Activated naive CD4-positive, alpha-beta T cell treated with anti-CD3 and anti-CD28 coated beads, Interleukin-2, amount 50 U/mL, for 24 hours (primary cell): ENCODE measurements at regions not wholly inside any gene's neighbourhood (a gene's known extent, or its start where the extent isn't known, plus 50 kb on each side); places are given as distances from the start of the nearest gene placed in this dataset.

Experiments used
- H3K27ac Mint-ChIP-seq: one replicate; pipeline ENCODE4 v1.8.0; 2021; ENCODE audit warnings: mild to moderate bottlenecking, mixed read lengths
- H3K27me3 Mint-ChIP-seq: one replicate; pipeline ENCODE4 v1.8.0; 2021; ENCODE audit warnings: mixed read lengths
- H3K36me3 Mint-ChIP-seq: one replicate; pipeline ENCODE4 v1.8.0; 2021; ENCODE audit warnings: mixed read lengths
- H3K4me1 Mint-ChIP-seq: one replicate; pipeline ENCODE4 v1.8.0; 2021; ENCODE audit warnings: mixed read lengths
- H3K4me3 Mint-ChIP-seq: one replicate; pipeline ENCODE4 v1.8.0; 2021; ENCODE audit warnings: mild to moderate bottlenecking, mixed read lengths
- H3K9me3 Mint-ChIP-seq: one replicate; pipeline ENCODE4 v1.8.0; 2021; ENCODE audit warnings: mixed read lengths

GRCh38 chr14:103220982-103221641 is 97.9 kb downstream of the TNFAIP2 start:
- peaks cover 30% of the 10 kb centered on the region for H3K27me3 Mint-ChIP-seq

GRCh38 chr14:103221781-103222358 is 98.6 kb downstream of the TNFAIP2 start:
- no peaks in the 10 kb centered on the region for H3K4me1 Mint-ChIP-seq
- H3K27me3 Mint-ChIP-seq: peaks cover 30% of the 10 kb centered on the region
- H3K9me3 Mint-ChIP-seq: no peaks in the 10 kb centered on the region
- H3K36me3 Mint-ChIP-seq: no peaks in the 10 kb centered on the region
- H3K4me3 Mint-ChIP-seq: no peak overlapping the region
- no peak overlapping the region for H3K27ac Mint-ChIP-seq

More at GRCh38 chr14:103220982-103221641, 97.9 kb downstream of the TNFAIP2 start:
- Mint-ChIP-seq H3K4me3 (no peak overlapping the region), H3K9me3 (no peaks in the 10 kb centered on the region), H3K36me3 (no peaks in the 10 kb centered on the region), H3K4me1 (no peaks in the 10 kb centered on the region), H3K27ac (no peak overlapping the region)

GRCh38 chr14:103223818-103224352 is 100.6 kb downstream of the TNFAIP2 start:
- Mint-ChIP-seq H3K36me3 (no peaks in the 10 kb centered on the region), H3K4me3 (no peak overlapping the region), H3K27me3 (peaks cover 29% of the 10 kb centered on the region), H3K9me3 (no peaks in the 10 kb centered on the region), H3K27ac (no peak overlapping the region), H3K4me1 (no peaks in the 10 kb centered on the region)

GRCh38 chr14:103225062-103225461 is 101.8 kb downstream of the TNFAIP2 start:
- Mint-ChIP-seq H3K4me3 (no peak overlapping the region), H3K36me3 (no peaks in the 10 kb centered on the region), H3K27ac (no peak overlapping the region), H3K4me1 (no peaks in the 10 kb centered on the region), H3K27me3 (peaks cover 21% of the 10 kb centered on the region), H3K9me3 (no peaks in the 10 kb centered on the region)

GRCh38 chr14:103225476-103225875 is 102.2 kb downstream of the TNFAIP2 start:
- H3K27me3 Mint-ChIP-seq: peaks cover 21% of the 10 kb centered on the region
- no peaks in the 10 kb centered on the region for H3K4me1 Mint-ChIP-seq
- H3K9me3 Mint-ChIP-seq: no peaks in the 10 kb centered on the region
- H3K36me3 Mint-ChIP-seq: no peaks in the 10 kb centered on the region
- H3K4me3 Mint-ChIP-seq: no peak overlapping the region
- no peak overlapping the region for H3K27ac Mint-ChIP-seq

- Mint-ChIP-seq H3K27ac (no peak overlapping the region), H3K4me1 (no peaks in the 10 kb centered on the region), H3K9me3 (no peaks in the 10 kb centered on the region), H3K27me3 (peaks cover 14% of the 10 kb centered on the region), H3K4me3 (no peak overlapping the region), H3K36me3 (no peaks in the 10 kb centered on the region)
These were observed 104.0 kb downstream of the TNFAIP2 start for GRCh38 chr14:103227094-103227768.

GRCh38 chr14:103228076-103228806 is 105.0 kb downstream of the TNFAIP2 start:
- H3K9me3 Mint-ChIP-seq: no peaks in the 10 kb centered on the region
- H3K27ac Mint-ChIP-seq: no peak overlapping the region
- H3K27me3 Mint-ChIP-seq: peaks cover 6% of the 10 kb centered on the region
- H3K4me3 Mint-ChIP-seq: no peak overlapping the region
- H3K4me1 Mint-ChIP-seq: no peaks in the 10 kb centered on the region
- no peaks in the 10 kb centered on the region for H3K36me3 Mint-ChIP-seq

GRCh38 chr14:103228866-103229265 is 105.2 kb upstream of the EIF5 start:
- H3K36me3 Mint-ChIP-seq: no peaks in the 10 kb centered on the region
- H3K4me3 Mint-ChIP-seq: no peak overlapping the region
- no peaks in the 10 kb centered on the region for H3K9me3 Mint-ChIP-seq
- no peak overlapping the region for H3K27ac Mint-ChIP-seq
- no peaks in the 10 kb centered on the region for H3K4me1 Mint-ChIP-seq
- H3K27me3 Mint-ChIP-seq: peaks cover 6% of the 10 kb centered on the region

GRCh38 chr14:103230021-103230420 is 104.0 kb upstream of the EIF5 start:
- no peak overlapping the region for H3K4me3 Mint-ChIP-seq
- no peaks in the 10 kb centered on the region for H3K36me3 Mint-ChIP-seq
- peaks cover 5% of the 10 kb centered on the region for H3K27me3 Mint-ChIP-seq
- no peaks in the 10 kb centered on the region for H3K4me1 Mint-ChIP-seq
- H3K9me3 Mint-ChIP-seq: no peaks in the 10 kb centered on the region
- H3K27ac Mint-ChIP-seq: no peak overlapping the region

- H3K27ac Mint-ChIP-seq: no peak overlapping the region
- no peaks in the 10 kb centered on the region for H3K9me3 Mint-ChIP-seq
- H3K27me3 Mint-ChIP-seq: peaks cover 9% of the 10 kb centered on the region
These were observed 103.2 kb upstream of the EIF5 start for GRCh38 chr14:103230658-103231334.

GRCh38 chr14:103231376-103232019 is 102.5 kb upstream of the EIF5 start:
- Mint-ChIP-seq H3K4me1 (no peaks in the 10 kb centered on the region), H3K9me3 (no peaks in the 10 kb centered on the region), H3K4me3 (no peak overlapping the region), H3K36me3 (no peaks in the 10 kb centered on the region), H3K27ac (no peak overlapping the region), H3K27me3 (peaks cover 9% of the 10 kb centered on the region)

More at GRCh38 chr14:103230658-103231334, 103.2 kb upstream of the EIF5 start:
- Mint-ChIP-seq H3K4me3 (no peak overlapping the region), H3K36me3 (no peaks in the 10 kb centered on the region), H3K4me1 (no peaks in the 10 kb centered on the region)

GRCh38 chr14:103232031-103232808 is 101.8 kb upstream of the EIF5 start:
- Mint-ChIP-seq H3K4me1 (no peaks in the 10 kb centered on the region), H3K27me3 (peaks cover 9% of the 10 kb centered on the region)

GRCh38 chr14:103232831-103233319 is 101.2 kb upstream of the EIF5 start:
- Mint-ChIP-seq H3K4me1 (no peaks in the 10 kb centered on the region), H3K27ac (no peak overlapping the region), H3K36me3 (no peaks in the 10 kb centered on the region), H3K27me3 (peaks cover 9% of the 10 kb centered on the region), H3K9me3 (peaks cover 5% of the 10 kb centered on the region), H3K4me3 (no peak overlapping the region)

More at GRCh38 chr14:103232031-103232808, 101.8 kb upstream of the EIF5 start:
- Mint-ChIP-seq H3K9me3 (no peaks in the 10 kb centered on the region), H3K36me3 (no peaks in the 10 kb centered on the region), H3K27ac (no peak overlapping the region), H3K4me3 (no peak overlapping the region)

- no peaks in the 10 kb centered on the region for H3K4me1 Mint-ChIP-seq
These were observed 100.7 kb upstream of the EIF5 start for GRCh38 chr14:103233328-103233727.

More at GRCh38 chr14:103233328-103233727, 100.7 kb upstream of the EIF5 start:
- H3K27me3 Mint-ChIP-seq: peaks cover 8% of the 10 kb centered on the region
- H3K4me3 Mint-ChIP-seq: no peak overlapping the region
- peaks cover 10% of the 10 kb centered on the region for H3K9me3 Mint-ChIP-seq
- H3K36me3 Mint-ChIP-seq: no peaks in the 10 kb centered on the region
- no peak overlapping the region for H3K27ac Mint-ChIP-seq
